ENCODE measurements at regions not wholly inside any gene's neighbourhood (a gene's known extent, or its start where the extent isn't known, plus 50 kb on each side); places are given as distances from the start of the nearest gene placed in this dataset.

DNA sequence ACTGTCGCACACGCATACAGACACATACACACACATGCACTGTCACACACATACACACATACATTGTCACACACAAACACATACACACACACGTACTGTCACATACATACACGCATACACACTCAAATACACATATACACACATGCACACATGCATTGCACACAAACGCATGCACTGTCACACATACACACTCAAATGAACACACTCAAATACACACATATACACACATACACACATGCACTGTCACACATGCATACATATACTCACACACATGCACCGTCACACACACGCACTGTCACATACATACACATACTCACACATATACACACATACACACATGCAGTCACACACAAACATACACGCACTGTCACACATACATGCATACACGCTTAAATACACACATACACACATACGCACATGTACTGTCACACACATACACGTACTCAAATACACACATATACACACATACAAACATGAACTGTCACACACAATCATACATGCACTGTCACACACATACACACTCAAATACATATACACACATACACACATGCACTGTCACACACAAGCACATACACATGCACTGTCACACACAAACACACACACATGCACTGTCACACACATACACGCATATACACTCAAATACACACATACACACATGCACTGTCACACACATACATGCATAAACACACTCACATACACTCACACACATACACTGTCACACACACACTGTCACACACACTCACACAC lies 548.6 kb upstream of the BTBD3 start:
- no peak for DNase-seq (ENCODE audit: low read depth)
- TF ChIP-seq, protein P1, sequence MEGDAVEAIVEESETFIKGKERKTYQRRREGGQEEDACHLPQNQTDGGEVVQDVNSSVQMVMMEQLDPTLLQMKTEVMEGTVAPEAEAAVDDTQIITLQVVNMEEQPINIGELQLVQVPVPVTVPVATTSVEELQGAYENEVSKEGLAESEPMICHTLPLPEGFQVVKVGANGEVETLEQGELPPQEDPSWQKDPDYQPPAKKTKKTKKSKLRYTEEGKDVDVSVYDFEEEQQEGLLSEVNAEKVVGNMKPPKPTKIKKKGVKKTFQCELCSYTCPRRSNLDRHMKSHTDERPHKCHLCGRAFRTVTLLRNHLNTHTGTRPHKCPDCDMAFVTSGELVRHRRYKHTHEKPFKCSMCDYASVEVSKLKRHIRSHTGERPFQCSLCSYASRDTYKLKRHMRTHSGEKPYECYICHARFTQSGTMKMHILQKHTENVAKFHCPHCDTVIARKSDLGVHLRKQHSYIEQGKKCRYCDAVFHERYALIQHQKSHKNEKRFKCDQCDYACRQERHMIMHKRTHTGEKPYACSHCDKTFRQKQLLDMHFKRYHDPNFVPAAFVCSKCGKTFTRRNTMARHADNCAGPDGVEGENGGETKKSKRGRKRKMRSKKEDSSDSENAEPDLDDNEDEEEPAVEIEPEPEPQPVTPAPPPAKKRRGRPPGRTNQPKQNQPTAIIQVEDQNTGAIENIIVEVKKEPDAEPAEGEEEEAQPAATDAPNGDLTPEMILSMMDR (IDR thresholded peaks at IDR 0.05; ENCODE audit: low read depth, low read length, missing control alignments) = no peak
- no peak overlapping the region for H3K4me3 ChIP-seq (ENCODE audit: low read depth, low read length)
- in situ Hi-C loops (cut with HindIII; ENCODE audit: low sequenced_read_pairs) = no loop called here

DNA sequence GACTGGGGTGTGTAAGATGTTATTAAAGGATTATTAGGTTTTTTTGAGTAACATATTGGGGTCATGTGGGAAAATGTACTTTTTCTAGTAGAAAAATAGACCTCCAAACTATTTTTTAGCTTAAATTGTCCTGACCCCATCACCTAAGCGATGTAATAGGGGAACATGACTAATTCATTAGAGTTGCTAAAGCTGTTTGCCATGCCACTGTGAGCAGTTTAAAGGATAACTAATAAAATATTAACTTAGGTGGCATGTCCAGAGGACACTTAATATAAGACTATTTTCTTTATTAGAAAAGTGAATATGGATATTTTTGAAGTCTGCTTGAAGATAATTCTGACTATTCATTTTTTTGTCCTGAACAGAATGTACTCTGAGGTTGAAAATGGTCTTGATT lies 545.9 kb upstream of the BTBD3 start:
- TF ChIP-seq, protein P1 (IDR thresholded peaks at IDR 0.05; ENCODE audit: low read depth, low read length, missing control alignments) = no peak
- in situ Hi-C loops (cut with HindIII; ENCODE audit: low sequenced_read_pairs) = no loop called here
- no peak for DNase-seq (ENCODE audit: low read depth)
- H3K4me3 ChIP-seq (ENCODE audit: low read depth, low read length) = no peak overlapping the region

DNA sequence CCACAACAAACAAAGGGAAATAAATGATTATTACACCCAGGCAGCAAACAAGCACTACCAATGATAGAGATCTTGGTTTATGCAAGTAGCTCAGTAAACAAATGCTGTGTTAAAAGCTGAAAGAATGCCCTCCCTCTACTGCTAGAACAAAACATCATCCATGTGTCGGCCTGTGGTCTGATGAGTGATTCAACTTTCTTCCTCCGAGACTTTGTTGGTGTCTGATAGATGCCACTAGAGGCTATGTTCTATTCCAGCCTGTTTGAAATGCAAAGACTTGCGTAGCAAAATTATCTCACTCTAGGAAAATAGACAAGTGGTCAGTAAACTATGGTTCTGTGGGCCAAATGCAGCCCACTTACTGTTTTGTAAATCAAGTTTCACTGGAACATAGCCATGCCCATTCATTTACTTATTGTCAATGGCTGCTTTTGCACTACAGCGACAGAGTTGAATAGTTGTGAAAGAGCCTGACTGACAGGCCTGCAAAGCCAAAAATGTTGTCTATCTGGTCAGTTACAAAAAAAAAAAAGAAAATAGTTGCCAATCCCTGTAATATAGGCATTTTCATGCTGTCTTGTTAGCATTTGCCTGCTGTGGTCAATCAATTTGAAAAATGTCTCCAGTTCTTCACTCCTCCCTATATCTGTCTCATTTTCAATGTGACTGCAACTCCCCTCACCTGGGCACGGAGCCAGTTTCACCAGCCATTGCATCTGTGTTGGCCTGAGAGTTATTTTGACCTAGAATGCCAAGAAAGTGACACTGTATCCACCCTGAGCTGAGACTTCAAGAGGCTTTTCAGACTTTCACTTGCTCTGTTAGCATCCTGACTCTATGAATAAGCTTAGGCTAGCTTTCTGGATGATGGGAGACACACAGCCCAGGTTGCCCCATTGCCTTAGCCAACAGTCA lies 544.6 kb upstream of the BTBD3 start:
- DNase-seq (ENCODE audit: low read depth) = no peak
- TF ChIP-seq, protein P1 (IDR thresholded peaks at IDR 0.05; ENCODE audit: low read depth, low read length, missing control alignments) = no peak
- H3K4me3 ChIP-seq (ENCODE audit: low read depth, low read length) = no peak overlapping the region
- in situ Hi-C loops (cut with HindIII; ENCODE audit: low sequenced_read_pairs) = no loop called here

DNA sequence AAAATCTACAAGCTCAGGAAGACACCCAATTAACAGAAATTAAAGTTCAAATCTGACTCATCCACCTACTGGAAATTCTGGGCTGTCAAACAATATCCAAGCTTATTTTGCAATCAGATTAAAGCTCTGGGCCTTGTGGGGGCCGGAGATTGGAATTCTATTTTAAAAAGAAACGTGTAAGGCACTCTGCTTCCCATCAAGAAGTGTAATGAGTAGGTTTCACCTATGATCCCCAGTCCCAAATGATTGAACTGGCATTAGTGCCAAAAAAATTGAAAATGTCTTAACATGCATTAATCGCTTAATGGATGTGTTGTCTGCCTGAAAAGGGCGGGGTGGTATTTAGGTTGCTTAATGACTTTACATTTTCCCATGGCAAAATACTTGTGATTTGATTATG lies 542.4 kb upstream of the BTBD3 start:
- TF ChIP-seq, protein P1 (IDR thresholded peaks at IDR 0.05; ENCODE audit: low read depth, low read length, missing control alignments) = no peak
- DNase-seq (ENCODE audit: low read depth) = no peak
- in situ Hi-C loops (cut with HindIII; ENCODE audit: low sequenced_read_pairs) = no loop called here
- no peak overlapping the region for H3K4me3 ChIP-seq (ENCODE audit: low read depth, low read length)

DNA sequence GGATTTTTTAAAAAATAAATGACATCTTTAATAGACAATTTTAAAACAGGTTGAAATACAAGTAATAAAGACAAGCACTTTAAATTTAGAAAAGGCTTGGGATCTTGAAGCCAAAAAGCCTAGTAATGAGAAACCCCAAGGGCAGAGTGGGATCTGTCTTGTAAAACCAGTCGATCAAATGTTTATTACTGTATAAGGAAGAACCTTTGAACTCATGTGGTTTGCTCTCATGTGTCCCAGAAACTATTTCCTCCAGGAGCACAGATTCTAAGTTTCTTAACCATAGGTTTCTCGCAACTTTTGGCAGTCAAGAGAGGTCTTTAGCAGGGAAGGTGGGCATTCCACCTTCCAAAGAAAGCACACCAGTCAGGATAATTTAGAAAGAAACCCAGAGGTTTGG lies 541.7 kb upstream of the BTBD3 start:
- H3K4me3 ChIP-seq (ENCODE audit: low read depth, low read length) = no peak overlapping the region
- DNase-seq (ENCODE audit: low read depth) = no peak
- TF ChIP-seq, protein P1 (IDR thresholded peaks at IDR 0.05; ENCODE audit: low read depth, low read length, missing control alignments) = no peak
- in situ Hi-C loops (cut with HindIII; ENCODE audit: low sequenced_read_pairs) = no loop called here

DNA sequence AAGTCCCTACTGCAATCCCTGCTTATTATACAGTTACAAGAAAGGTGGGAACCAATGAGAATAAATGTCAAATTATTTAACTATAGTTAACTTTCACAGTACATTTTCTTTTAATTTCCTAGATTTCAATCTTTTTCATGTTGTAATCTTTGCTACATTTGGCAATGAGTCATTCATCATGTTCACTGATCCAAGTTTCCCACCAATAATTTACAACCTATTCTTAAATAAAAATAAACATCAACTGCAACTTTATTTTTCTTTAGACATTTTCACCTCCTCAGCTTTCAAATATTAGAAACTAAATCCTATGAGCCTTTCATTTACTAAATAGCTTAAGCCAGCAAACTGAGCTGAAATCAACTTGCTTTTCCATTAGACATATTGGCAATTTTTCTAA lies 541.3 kb upstream of the BTBD3 start:
- in situ Hi-C loops (cut with HindIII; ENCODE audit: low sequenced_read_pairs) = no loop called here
- no peak for DNase-seq (ENCODE audit: low read depth)
- TF ChIP-seq, protein P1 (IDR thresholded peaks at IDR 0.05; ENCODE audit: low read depth, low read length, missing control alignments) = no peak
- no peak overlapping the region for H3K4me3 ChIP-seq (ENCODE audit: low read depth, low read length)

Data from astrocyte of the cerebellum (primary cell).